Endodermal cell (in vitro differentiated cells): ENCODE measurements at regions not wholly inside any gene's neighbourhood (a gene's known extent, or its start where the extent isn't known, plus 50 kb on each side); places are given as distances from the start of the nearest gene placed in this dataset.
"Not testable (repeated sequence)": the region's sequence is repeated elsewhere in the genome, so short reads cannot be mapped to it uniquely, and the experiment has no call there.

Experiments
- DNase-seq: peaks from one replicate; pipeline ENCODE4 v3.0.0-alpha.2; 2017
- H3K27ac ChIP-seq: 2 replicates; pipeline ENCODE4 v1.5.1; 2013; ENCODE audit warnings: mild to moderate bottlenecking, low read depth, low read length, moderate library complexity
- H3K27me3 ChIP-seq: 2 replicates; pipeline ENCODE4 v1.6.1; 2013; ENCODE audit warnings: mild to moderate bottlenecking, low read length, moderate library complexity; ENCODE audit not compliant: insufficient read depth, control insufficient read depth, poor library complexity, severe bottlenecking
- H3K36me3 ChIP-seq: 2 replicates; pipeline ENCODE4 v1.7.0; 2013; ENCODE audit warnings: mild to moderate bottlenecking, low read length, moderate library complexity; ENCODE audit not compliant: control insufficient read depth, insufficient read depth
- H3K4me1 ChIP-seq: one replicate; pipeline ENCODE4 v1.7.0; 2013; ENCODE audit warnings: low read length; ENCODE audit not compliant: control insufficient read depth, insufficient read depth
- H3K4me3 ChIP-seq: 2 replicates; pipeline ENCODE4 v1.5.1; 2013; ENCODE audit warnings: mild to moderate bottlenecking, low read length, moderate library complexity
- H3K9ac ChIP-seq: 2 replicates; pipeline ENCODE4 v1.6.1; 2013; ENCODE audit warnings: mild to moderate bottlenecking, low read length, moderate library complexity; ENCODE audit not compliant: poor library complexity, severe bottlenecking; ENCODE audit errors: extremely low read depth
- H3K9me3 ChIP-seq: 2 replicates; pipeline ENCODE4 v1.6.1; 2013; ENCODE audit warnings: mild to moderate bottlenecking, low read length, moderate library complexity; ENCODE audit not compliant: control insufficient read depth
- H3K27ac Mint-ChIP-seq: 2 replicates; pipeline ENCODE4 v1.8.0; 2020; ENCODE audit warnings: mixed read lengths
- H3K27me3 Mint-ChIP-seq: 2 replicates; pipeline ENCODE4 v1.8.0; 2021; ENCODE audit warnings: mild to moderate bottlenecking, mixed read lengths; ENCODE audit not compliant: insufficient read depth
- H3K36me3 Mint-ChIP-seq: 2 replicates; pipeline ENCODE4 v1.8.0; 2020; ENCODE audit warnings: low read depth, mixed read lengths
- H3K4me1 Mint-ChIP-seq: 2 replicates; pipeline ENCODE4 v1.8.0; 2020; ENCODE audit warnings: mixed read lengths
- H3K4me3 Mint-ChIP-seq: 2 replicates; pipeline ENCODE4 v1.8.0; 2020; ENCODE audit warnings: mild to moderate bottlenecking, moderate library complexity, mixed read lengths
- H3K9me3 Mint-ChIP-seq: 2 replicates; pipeline ENCODE4 v1.8.0; 2020; ENCODE audit warnings: mild to moderate bottlenecking, mixed read lengths
- CTCF ChIP-seq: fragments of 200-600 bp; sonication (generic); conservative IDR thresholded peaks from 2 replicates; pipeline ENCODE4 v1.5.0; 2021; ENCODE audit warnings: antibody characterized with exemption, mild to moderate bottlenecking
- whole genome bisulfite sequencing, 2 experiments: methylation state at CpG; one replicate each; pipeline versions ENCODE4 v1.1.5 to v1.1.7; 2013; ENCODE audit warnings: missing lambda C conversion rate in 2 of 2, mixed read lengths in 1 of 2; ENCODE audit not compliant: insufficient coverage in 1 of 2, insufficient read length in 1 of 2; 5-methylcytosine and 5-hydroxymethylcytosine counted together

DNA sequence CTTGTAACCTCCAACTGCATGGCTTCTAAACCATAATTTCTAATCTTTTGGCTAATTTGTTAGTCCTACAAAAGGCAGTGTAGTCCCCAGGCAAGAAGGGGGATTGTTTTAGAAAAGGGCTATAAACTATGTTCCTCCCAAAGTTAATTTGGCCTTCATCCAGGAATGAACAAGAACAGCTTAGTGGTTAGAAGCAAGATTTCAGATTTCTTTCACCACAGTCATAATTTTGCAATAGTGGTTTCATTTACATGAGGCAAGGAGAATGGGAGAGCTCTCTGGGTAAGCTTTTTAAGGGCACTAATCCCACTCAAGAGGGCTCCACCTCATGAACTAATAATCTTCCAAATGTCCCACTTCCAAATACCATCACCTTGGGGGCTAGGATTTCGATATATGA, 1353.9 kb downstream of the NCAM2 start:
- peaks cover 2% of the 10 kb centered on the region for H3K9me3 Mint-ChIP-seq
- H3K27me3 Mint-ChIP-seq: no peaks in the 10 kb centered on the region
- H3K27ac ChIP-seq: no peak overlapping the region
- H3K4me3 ChIP-seq: no peak overlapping the region
- no peaks in the 10 kb centered on the region for H3K9me3 ChIP-seq
- H3K4me1 ChIP-seq: no peaks in the 10 kb centered on the region
- no peak overlapping the region for H3K27ac Mint-ChIP-seq
- no peak overlapping the region for H3K9ac ChIP-seq
- TF ChIP-seq CTCF: no peak
- no peaks in the 10 kb centered on the region for H3K27me3 ChIP-seq
- no peaks in the 10 kb centered on the region for H3K36me3 ChIP-seq
- no peaks in the 10 kb centered on the region for H3K36me3 Mint-ChIP-seq
- WGBS, 2 experiments: 100% methylated on average over 1 of the region's 1 CpG; no CpG with 5 or more reads in 1 of the 2 experiments
- no peak for DNase-seq
- H3K4me3 Mint-ChIP-seq: no peak overlapping the region
- no peaks in the 10 kb centered on the region for H3K4me1 Mint-ChIP-seq

- no peaks in the 10 kb centered on the region for H3K4me1 ChIP-seq
- Mint-ChIP-seq H3K27ac (no peak overlapping the region), H3K9me3 (peaks cover 3% of the 10 kb centered on the region), H3K4me1 (no peaks in the 10 kb centered on the region), H3K4me3 (no peak overlapping the region), H3K27me3 (no peaks in the 10 kb centered on the region), H3K36me3 (no peaks in the 10 kb centered on the region)
- no peak for TF ChIP-seq CTCF
- no peaks in the 10 kb centered on the region for H3K27me3 ChIP-seq
- no peak overlapping the region for H3K27ac ChIP-seq
- WGBS, 2 experiments: 100% methylated on average over 1 of the region's 1 CpG
- H3K4me3 ChIP-seq: no peak overlapping the region
- H3K9me3 ChIP-seq: no peaks in the 10 kb centered on the region
- no peaks in the 10 kb centered on the region for H3K36me3 ChIP-seq
- H3K9ac ChIP-seq: no peak overlapping the region
- DNase-seq: no peak
Measured at GRCh38 chr21:22355949-22356348, 1357.7 kb downstream of the NCAM2 start.

- Histone ChIP-seq H3K9me3 (no peaks in the 10 kb centered on the region), H3K4me1 (no peaks in the 10 kb centered on the region), H3K27me3 (no peaks in the 10 kb centered on the region), H3K27ac (no peak overlapping the region), H3K36me3 (no peaks in the 10 kb centered on the region), H3K4me3 (no peak overlapping the region), H3K9ac (no peak overlapping the region)
- Mint-ChIP-seq H3K4me1 (no peaks in the 10 kb centered on the region), H3K36me3 (no peaks in the 10 kb centered on the region), H3K9me3 (peaks cover 7% of the 10 kb centered on the region), H3K4me3 (no peak overlapping the region), H3K27me3 (no peaks in the 10 kb centered on the region), H3K27ac (no peak overlapping the region)
- no peak for TF ChIP-seq CTCF
- DNase-seq: no peak
- WGBS, 2 experiments: 82% methylated on average over 3 of the region's 4 CpGs; no CpG with 5 or more reads in 1 of the 2 experiments
Measured at GRCh38 chr21:22356663-22357062, 1358.5 kb downstream of the NCAM2 start.

GRCh38 chr21:22359599-22359998, 1361.4 kb downstream of the NCAM2 start:
- not testable (repeated sequence) for H3K4me1 Mint-ChIP-seq, H3K27me3 ChIP-seq, H3K27ac Mint-ChIP-seq, H3K27ac ChIP-seq, H3K4me3 ChIP-seq, DNase-seq, H3K9ac ChIP-seq, H3K36me3 Mint-ChIP-seq, H3K4me1 ChIP-seq, H3K36me3 ChIP-seq, H3K27me3 Mint-ChIP-seq, H3K4me3 Mint-ChIP-seq
- peaks cover 24% of the 10 kb centered on the region for H3K9me3 Mint-ChIP-seq
- peaks cover 23% of the 10 kb centered on the region for H3K9me3 ChIP-seq
- 83% methylated on average over 2 to 5 of the region's 5 CpGs for WGBS, 2 experiments
